Neutrophil (primary cell): ENCODE measurements at regions not wholly inside any gene's neighbourhood (a gene's known extent, or its start where the extent isn't known, plus 50 kb on each side); places are given as distances from the start of the nearest gene placed in this dataset.

Source experiments
- H3K27ac ChIP-seq: fragments of 200-600 bp; sonication (generic); 2 replicates; pipeline ENCODE4 v1.5.1; 2016; ENCODE audit warnings: mild to moderate bottlenecking, moderate library complexity
- H3K27me3 ChIP-seq: fragments of 200-600 bp; sonication (generic); 2 replicates; pipeline ENCODE4 v1.6.0; 2016; ENCODE audit warnings: mild to moderate bottlenecking
- H3K36me3 ChIP-seq: fragments of 200-600 bp; sonication (generic); 2 replicates; pipeline ENCODE4 v1.5.1; 2017
- H3K4me1 ChIP-seq, 2 experiments: fragments of 200-600 bp in 1 of 2; sonication (generic) in 1 of 2; 1 replicate in 1 of 2; 2 replicates in 1 of 2; pipeline versions ENCODE4 v1.5.1 to v1.6.1; 2013 to 2016; ENCODE audit warnings: low read depth in 1 of 2, low read length in 1 of 2, mild to moderate bottlenecking in 1 of 2, moderate library complexity in 1 of 2; ENCODE audit not compliant: control insufficient read depth in 1 of 2, insufficient read depth in 1 of 2
- H3K4me3 ChIP-seq, 2 experiments: fragments of 200-600 bp in 1 of 2; sonication (generic) in 1 of 2; 1 replicate in 1 of 2; 2 replicates in 1 of 2; pipeline ENCODE4 v1.5.1; 2013 to 2016; ENCODE audit warnings: low read depth in 1 of 2, low read length in 1 of 2, mild to moderate bottlenecking in 1 of 2, moderate library complexity in 1 of 2
- H3K9me3 ChIP-seq: fragments of 200-600 bp; sonication (generic); 2 replicates; pipeline ENCODE4 v1.5.1; 2016
- CTCF ChIP-seq: fragments of 200-600 bp; sonication (generic); IDR thresholded peaks from 2 replicates; pipeline ENCODE4 v1.5.1; 2016; ENCODE audit warnings: antibody characterized with exemption

GRCh38 chr2:83956991-83957390 lies 502.1 kb downstream of the SUCLG1 start:
- Histone ChIP-seq H3K27ac (no peak overlapping the region), H3K36me3 (no peaks in the 10 kb centered on the region), H3K9me3 (no peaks in the 10 kb centered on the region), H3K27me3 (no peaks in the 10 kb centered on the region), H3K4me3 (no peak overlapping the region), H3K4me1 (no peaks in the 10 kb centered on the region)
- no peak for TF ChIP-seq CTCF

GRCh38 chr2:83953697-83954096 lies 505.4 kb downstream of the SUCLG1 start:
- no peaks in the 10 kb centered on the region for H3K9me3 ChIP-seq
- no peak overlapping the region for H3K27ac ChIP-seq
- TF ChIP-seq CTCF, result no peak
- H3K4me3 ChIP-seq, result no peak overlapping the region
- H3K27me3 ChIP-seq, result no peaks in the 10 kb centered on the region
- no peaks in the 10 kb centered on the region for H3K36me3 ChIP-seq
- no peaks in the 10 kb centered on the region for H3K4me1 ChIP-seq

DNA sequence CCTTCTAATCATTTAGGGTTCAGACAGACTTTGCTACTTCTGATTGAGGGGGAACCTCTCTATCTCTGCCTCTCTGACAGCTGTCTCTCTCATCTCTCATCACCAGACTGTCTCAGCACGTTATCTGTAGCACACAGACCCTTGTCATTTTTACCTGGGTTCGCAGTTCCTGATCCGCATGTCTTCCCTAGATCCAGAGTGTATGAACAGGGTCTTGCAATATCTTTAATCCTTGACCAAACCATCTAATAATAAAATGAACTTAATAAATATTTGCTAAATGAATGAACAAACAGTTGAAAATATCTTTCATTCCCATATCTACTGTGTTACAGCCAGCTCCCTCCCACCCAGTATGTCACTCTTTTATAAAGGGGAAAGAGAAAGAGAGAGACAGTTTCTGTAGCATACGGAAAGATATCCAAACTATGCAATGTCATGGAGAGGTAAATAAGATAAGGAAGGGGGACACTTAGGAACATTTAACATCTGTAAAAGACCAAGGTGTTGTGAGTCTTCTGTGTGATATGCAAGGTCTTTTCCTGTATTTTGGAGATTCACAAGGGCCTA lies 507.6 kb downstream of the SUCLG1 start:
- no peak for TF ChIP-seq CTCF
- no peaks in the 10 kb centered on the region for H3K27me3 ChIP-seq
- no peak overlapping the region for H3K27ac ChIP-seq
- no peaks in the 10 kb centered on the region for H3K36me3 ChIP-seq
- H3K9me3 ChIP-seq, result no peaks in the 10 kb centered on the region
- no peaks in the 10 kb centered on the region for H3K4me1 ChIP-seq
- H3K4me3 ChIP-seq, result no peak overlapping the region

DNA sequence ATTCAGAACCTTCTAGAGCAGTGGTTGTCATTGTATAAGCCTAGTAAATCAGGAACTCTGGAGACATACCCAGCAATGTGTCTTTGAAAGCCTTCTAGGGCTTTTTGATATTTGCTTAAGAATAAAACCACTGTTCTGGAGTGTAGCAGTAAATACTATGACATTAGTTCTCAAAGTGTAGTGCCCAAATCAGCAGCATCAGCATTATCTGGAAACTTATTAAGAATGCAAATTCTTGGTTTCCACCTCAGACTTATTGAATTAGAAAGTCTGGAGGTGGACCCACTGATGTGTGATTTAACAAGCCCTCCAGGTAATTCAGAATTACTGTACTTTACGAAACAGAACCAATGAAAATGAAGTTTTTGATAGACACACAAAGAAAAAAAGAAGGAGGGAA lies 509.7 kb downstream of the SUCLG1 start:
- Histone ChIP-seq H3K36me3 (no peaks in the 10 kb centered on the region), H3K4me1 (no peaks in the 10 kb centered on the region), H3K4me3 (no peak overlapping the region), H3K27ac (no peak overlapping the region), H3K9me3 (no peaks in the 10 kb centered on the region), H3K27me3 (no peaks in the 10 kb centered on the region)
- TF ChIP-seq CTCF, result no peak

- H3K36me3 ChIP-seq, result no peaks in the 10 kb centered on the region
- H3K27ac ChIP-seq, result no peak overlapping the region
- no peaks in the 10 kb centered on the region for H3K27me3 ChIP-seq
- no peaks in the 10 kb centered on the region for H3K4me1 ChIP-seq
- no peak overlapping the region for H3K4me3 ChIP-seq
- H3K9me3 ChIP-seq, result no peaks in the 10 kb centered on the region
- TF ChIP-seq CTCF, result no peak
Measured at GRCh38 chr2:83944191-83944590, 514.9 kb downstream of the SUCLG1 start.

DNA sequence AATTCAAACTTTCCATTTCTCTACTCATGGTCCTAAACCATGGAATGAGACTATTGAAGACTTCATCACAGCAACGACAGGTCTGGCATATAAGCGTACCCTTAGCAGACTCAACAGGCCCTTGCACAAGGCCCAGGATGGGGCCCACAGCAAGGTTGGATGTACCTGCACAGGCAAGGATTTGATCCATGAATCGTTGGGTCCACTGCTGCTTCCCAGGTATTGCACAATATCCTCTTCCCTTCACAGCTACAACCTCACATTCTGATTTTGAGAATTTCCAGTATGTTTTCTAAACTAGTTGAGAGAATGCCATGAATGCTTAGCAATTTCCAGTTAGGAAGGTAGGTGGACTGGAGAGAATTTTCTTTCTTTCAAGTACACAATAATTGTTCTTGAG lies 515.8 kb downstream of the SUCLG1 start:
- no peaks in the 10 kb centered on the region for H3K4me1 ChIP-seq
- no peaks in the 10 kb centered on the region for H3K36me3 ChIP-seq
- no peaks in the 10 kb centered on the region for H3K27me3 ChIP-seq
- no peak overlapping the region for H3K4me3 ChIP-seq
- H3K27ac ChIP-seq, result no peak overlapping the region
- no peak for TF ChIP-seq CTCF
- H3K9me3 ChIP-seq, result no peaks in the 10 kb centered on the region
